GM12878 (cell line): ENCODE measurements at regions not wholly inside any gene's neighbourhood (a gene's known extent, or its start where the extent isn't known, plus 50 kb on each side); places are given as distances from the start of the nearest gene placed in this dataset.

ENCODE experiments used
- ATAC-seq: fragments of 200-7000 bp; cut with Tn5 transposase; 3 replicates; pipeline ENCODE4 v1.9.1; 2020; ENCODE audit warnings: mild to moderate bottlenecking, moderate library complexity
- BruUV-seq: library from RNA; stranded (reverse); fragments of 400-500 nt; replicated peaks from 2 replicates; lab custom pipeline; 2021; lab: Mats Ljungman, UMichigan
- CTCF ChIA-PET: fragments of 300-600 bp; sonication (Branson Sonifier 250); formaldehyde crosslinking; extraction: SDS; loops from one replicate; lab custom pipeline; 2021; ENCODE audit warnings: inconsistent platforms; lab: Yijun Ruan, JAX
- POLR2A ChIA-PET: fragments of 350-600 bp; formaldehyde crosslinking; extraction: SDS; loops from one replicate; lab custom pipeline; 2021; ENCODE audit warnings: inconsistent platforms; lab: Charles Lee
- RAD21 ChIA-PET: fragments of 300-600 bp; sonication (Branson Sonifier 250); formaldehyde crosslinking; loops from one replicate; lab custom pipeline; 2023; ENCODE audit warnings: antibody characterized with exemption; ENCODE audit not compliant: unreplicated experiment; lab: Charles Lee
- SMC1A ChIA-PET: fragments of 300-600 bp; sonication (Branson Sonifier 250); formaldehyde crosslinking; loops from one replicate; lab custom pipeline; 2023; ENCODE audit not compliant: unreplicated experiment, uncharacterized antibody; lab: Charles Lee
- DNase-seq: peaks from one replicate; pipeline ENCODE4 v3.0.0-alpha.2; 2011; ENCODE audit warnings: low read depth, low spot score
- FAIRE-seq: peaks from 3 replicates; lab custom pipeline; 2011; peaks lifted over from hg19 to GRCh38; lab: Jason Lieb, UNC
- H2AFZ ChIP-seq: 2 replicates; pipeline ENCODE4 v1.6.0; 2011; ENCODE audit warnings: low read depth, low read length, control low read depth; ENCODE audit not compliant: control insufficient read depth
- H3K27ac ChIP-seq: 2 replicates; pipeline ENCODE4 v1.5.1; 2011; ENCODE audit warnings: control low read depth; ENCODE audit not compliant: control insufficient read depth, insufficient read depth
- H3K27me3 ChIP-seq, 2 experiments: replicated peaks in 1 of 2; 2 replicates each; pipeline versions ENCODE4 v1.6.0 to v1.6.1; 2011; ENCODE audit warnings: low read length in 1 of 2; ENCODE audit not compliant: control insufficient read depth in 2 of 2, insufficient read depth in 2 of 2
- H3K36me3 ChIP-seq, 2 experiments: 2 replicates each; pipeline ENCODE4 v1.5.1; 2011; ENCODE audit warnings: low read length in 1 of 2; ENCODE audit not compliant: control insufficient read depth in 2 of 2, insufficient read depth in 2 of 2
- H3K4me1 ChIP-seq: 2 replicates; pipeline ENCODE4 v1.6.1; 2011; ENCODE audit warnings: mild to moderate bottlenecking, low read length, moderate library complexity, mixed read lengths; ENCODE audit not compliant: control insufficient read depth, insufficient read depth
- H3K4me2 ChIP-seq: 2 replicates; pipeline ENCODE4 v1.6.0; 2011; ENCODE audit warnings: control low read depth; ENCODE audit not compliant: control insufficient read depth, insufficient read depth
- H3K4me3 ChIP-seq: fragments of 200-600 bp; sonication (generic); 2 replicates; pipeline ENCODE4 v1.5.1; 2016
- H3K79me2 ChIP-seq: 2 replicates; pipeline ENCODE4 v1.6.0; 2011; ENCODE audit warnings: low read length; ENCODE audit not compliant: control insufficient read depth, insufficient read depth
- H3K9ac ChIP-seq: 2 replicates; pipeline ENCODE4 v1.8.0; 2011; ENCODE audit warnings: low read length, control low read depth, mixed read lengths; ENCODE audit not compliant: control insufficient read depth, insufficient read depth
- H3K9me3 ChIP-seq: replicated peaks from 3 replicates; pipeline ENCODE4 v1.5.1; 2011; ENCODE audit warnings: mild to moderate bottlenecking, low read length; ENCODE audit not compliant: control insufficient read depth, insufficient read depth
- H4K20me1 ChIP-seq: 2 replicates; pipeline ENCODE4 v1.6.0; 2011; ENCODE audit not compliant: control insufficient read depth, insufficient read depth
- BACH1 ChIP-seq: fragments of 450-650 bp; IDR thresholded peaks from 2 replicates; pipeline ENCODE4 v1.6.1; 2017; ENCODE audit warnings: mild to moderate bottlenecking, borderline replicate concordance
- BMI1 ChIP-seq: fragments of 450-650 bp; IDR thresholded peaks from 2 replicates; pipeline ENCODE4 v1.6.1; 2016; ENCODE audit warnings: mild to moderate bottlenecking, moderate library complexity, borderline replicate concordance
- FOS ChIP-seq: IDR thresholded peaks from 3 replicates; pipeline ENCODE4 v1.6.1; 2011; ENCODE audit warnings: borderline replicate concordance; ENCODE audit not compliant: insufficient read length; ENCODE audit errors: extremely low read depth
- IKZF2 ChIP-seq, 2 experiments: fragments of 450-650 bp; IDR thresholded peaks; 2 replicates each; pipeline ENCODE4 v1.6.1; 2017; ENCODE audit warnings: mild to moderate bottlenecking in 2 of 2, moderate library complexity in 2 of 2
- MYB ChIP-seq: fragments of 150-350 bp; IDR thresholded peaks from 2 replicates; pipeline ENCODE4 v1.6.1; 2014; ENCODE audit warnings: mild to moderate bottlenecking, low read depth, low read length, borderline replicate concordance
- SMARCA5 ChIP-seq: fragments of 450-650 bp; IDR thresholded peaks from 2 replicates; pipeline ENCODE4 v1.6.1; 2017; ENCODE audit warnings: mild to moderate bottlenecking
- SMC3 ChIP-seq: IDR thresholded peaks from 2 replicates; pipeline ENCODE4 v1.6.1; 2011; ENCODE audit warnings: low read length, improper control_type of control experiment, borderline replicate concordance
- STAT1 ChIP-seq: fragments of 450-650 bp; conservative IDR thresholded peaks from 2 replicates; pipeline ENCODE4 v1.6.1; 2014; ENCODE audit warnings: antibody characterized with exemption, mild to moderate bottlenecking
- SUZ12 ChIP-seq: fragments of 200-600 bp; sonication (generic); IDR thresholded peaks from one replicate; pipeline ENCODE4 v1.6.1; 2018; ENCODE audit warnings: antibody characterized with exemption, mild to moderate bottlenecking; ENCODE audit not compliant: unreplicated experiment
- TAF1 ChIP-seq: IDR thresholded peaks from 2 replicates; pipeline ENCODE4 v1.6.1; 2011; ENCODE audit warnings: mild to moderate bottlenecking, low read depth, low read length, borderline replicate concordance
- WGBS: methylation state at CpG from one replicate; pipeline ENCODE4 v1.1.6; 2016; ENCODE audit warnings: low lambda C conversion rate; ENCODE audit not compliant: insufficient replicate concordance, insufficient coverage; ENCODE audit errors: missing lambda C conversion rate; 5-methylcytosine and 5-hydroxymethylcytosine counted together
- in situ Hi-C: fragments of 300-500 bp; cut with MboI; formaldehyde crosslinking; loops from 9 replicates; pipeline ENCODE4 v1.14.3; 2018; ENCODE audit warnings: mixed read lengths
- intact Hi-C: fragments of 100-400 bp; cut with micrococcal nuclease; formaldehyde crosslinking; loops from one replicate; pipeline ENCODE4 v1.14.2; 2022; ENCODE audit not compliant: unreplicated experiment
- TF ChIP-seq, protein P1 (sequence below): IDR thresholded peaks from 2 replicates; pipeline ENCODE4 v1.6.1; 2011; ENCODE audit warnings: low read depth, mild to moderate bottlenecking, low read length, moderate library complexity, borderline replicate concordance; ENCODE audit errors: extremely low read depth
- TF ChIP-seq, protein P2 (sequence below): fragments of 450-650 bp; IDR thresholded peaks from 2 replicates; pipeline ENCODE4 v1.6.1; 2017; ENCODE audit warnings: mild to moderate bottlenecking, moderate library complexity

DNA sequence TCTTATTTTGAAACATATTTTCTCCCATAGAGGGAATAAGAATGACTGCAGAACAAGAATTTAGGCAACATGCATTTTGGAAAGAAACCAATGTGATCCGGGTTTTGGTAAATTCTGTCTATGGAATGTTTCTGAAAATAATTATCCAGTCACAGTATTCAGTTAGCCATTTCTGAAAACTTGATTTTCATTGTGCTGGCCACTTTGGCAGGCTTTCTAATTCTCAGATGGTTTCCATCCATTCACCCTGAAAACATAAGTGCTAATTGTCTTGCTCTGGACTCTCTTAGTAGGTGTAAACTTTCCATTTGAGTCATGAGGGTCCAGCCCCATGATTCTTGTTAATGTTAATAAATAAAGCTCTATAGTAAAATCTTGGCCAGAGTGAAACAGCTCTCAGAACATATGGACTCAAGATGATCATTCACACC lies 176.5 kb downstream of the RBM43 start:
- no TSS peak for BruUV-seq

More for the DNA sequence above, 176.5 kb downstream of the RBM43 start:
- ChIA-PET SMC1A (interaction anchor here (1.5 to 2.7 kb wide), 2 partner anchors 10 to 12 kb away, joined by 5 read pairs; no protein-coding TSS in a partner anchor), RAD21 (no interaction called here), CTCF (no interaction called here), POLR2A (no interaction called here)
- H4K20me1 ChIP-seq = no peaks in the 10 kb centered on the region
- no peaks in the 10 kb centered on the region for H3K36me3 ChIP-seq
- H3K9me3 ChIP-seq = no peaks in the 10 kb centered on the region
- DNase-seq (no peak), FAIRE-seq (no peak), ATAC-seq (no peak)
- intact Hi-C loops (no loop called here), in situ Hi-C loops (no loop called here)
- no peak overlapping the region for H3K9ac ChIP-seq
- H3K4me1 ChIP-seq = no peaks in the 10 kb centered on the region
- H2AFZ ChIP-seq = no peak overlapping the region
- WGBS = 0% methylated on average over 1 of the region's 1 CpG
- H3K4me3 ChIP-seq = no peak overlapping the region
- TF ChIP-seq IKZF2 (IDR thresholded peaks at IDR 0.05) (no peak), SUZ12 (no peak), TAF1 (no peak), STAT1 (no peak), SMC3 (no peak), MYB (no peak), BACH1 (no peak), SMARCA5 (no peak), BMI1 (no peak), FOS (no peak)
- TF ChIP-seq, protein P1, sequence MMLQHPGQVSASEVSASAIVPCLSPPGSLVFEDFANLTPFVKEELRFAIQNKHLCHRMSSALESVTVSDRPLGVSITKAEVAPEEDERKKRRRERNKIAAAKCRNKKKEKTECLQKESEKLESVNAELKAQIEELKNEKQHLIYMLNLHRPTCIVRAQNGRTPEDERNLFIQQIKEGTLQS = no peak
- TF ChIP-seq, protein P2, sequence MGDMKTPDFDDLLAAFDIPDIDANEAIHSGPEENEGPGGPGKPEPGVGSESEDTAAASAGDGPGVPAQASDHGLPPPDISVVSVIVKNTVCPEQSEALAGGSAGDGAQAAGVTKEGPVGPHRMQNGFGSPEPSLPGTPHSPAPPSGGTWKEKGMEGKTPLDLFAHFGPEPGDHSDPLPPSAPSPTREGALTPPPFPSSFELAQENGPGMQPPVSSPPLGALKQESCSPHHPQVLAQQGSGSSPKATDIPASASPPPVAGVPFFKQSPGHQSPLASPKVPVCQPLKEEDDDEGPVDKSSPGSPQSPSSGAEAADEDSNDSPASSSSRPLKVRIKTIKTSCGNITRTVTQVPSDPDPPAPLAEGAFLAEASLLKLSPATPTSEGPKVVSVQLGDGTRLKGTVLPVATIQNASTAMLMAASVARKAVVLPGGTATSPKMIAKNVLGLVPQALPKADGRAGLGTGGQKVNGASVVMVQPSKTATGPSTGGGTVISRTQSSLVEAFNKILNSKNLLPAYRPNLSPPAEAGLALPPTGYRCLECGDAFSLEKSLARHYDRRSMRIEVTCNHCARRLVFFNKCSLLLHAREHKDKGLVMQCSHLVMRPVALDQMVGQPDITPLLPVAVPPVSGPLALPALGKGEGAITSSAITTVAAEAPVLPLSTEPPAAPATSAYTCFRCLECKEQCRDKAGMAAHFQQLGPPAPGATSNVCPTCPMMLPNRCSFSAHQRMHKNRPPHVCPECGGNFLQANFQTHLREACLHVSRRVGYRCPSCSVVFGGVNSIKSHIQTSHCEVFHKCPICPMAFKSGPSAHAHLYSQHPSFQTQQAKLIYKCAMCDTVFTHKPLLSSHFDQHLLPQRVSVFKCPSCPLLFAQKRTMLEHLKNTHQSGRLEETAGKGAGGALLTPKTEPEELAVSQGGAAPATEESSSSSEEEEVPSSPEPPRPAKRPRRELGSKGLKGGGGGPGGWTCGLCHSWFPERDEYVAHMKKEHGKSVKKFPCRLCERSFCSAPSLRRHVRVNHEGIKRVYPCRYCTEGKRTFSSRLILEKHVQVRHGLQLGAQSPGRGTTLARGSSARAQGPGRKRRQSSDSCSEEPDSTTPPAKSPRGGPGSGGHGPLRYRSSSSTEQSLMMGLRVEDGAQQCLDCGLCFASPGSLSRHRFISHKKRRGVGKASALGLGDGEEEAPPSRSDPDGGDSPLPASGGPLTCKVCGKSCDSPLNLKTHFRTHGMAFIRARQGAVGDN = no peak
- H3K79me2 ChIP-seq = no peaks in the 10 kb centered on the region
- H3K27me3 ChIP-seq = no peaks in the 10 kb centered on the region
- no peak overlapping the region for H3K4me2 ChIP-seq
- H3K27ac ChIP-seq = no peak overlapping the region
